AG08396 (cell line): ENCODE measurements at regions not wholly inside any gene's neighbourhood (a gene's known extent, or its start where the extent isn't known, plus 50 kb on each side); places are given as distances from the start of the nearest gene placed in this dataset.
A peak's percentile ranks its signal among the peaks of the same experiment; 100 is the strongest.
"Not testable (repeated sequence)": the region's sequence is repeated elsewhere in the genome, so short reads cannot be mapped to it uniquely, and the experiment has no call there.

ENCODE experiments used
- DNase-seq: peaks from one replicate; pipeline ENCODE4 v3.0.0; 2012; ENCODE audit warnings: low spot score, mixed read lengths

DNA sequence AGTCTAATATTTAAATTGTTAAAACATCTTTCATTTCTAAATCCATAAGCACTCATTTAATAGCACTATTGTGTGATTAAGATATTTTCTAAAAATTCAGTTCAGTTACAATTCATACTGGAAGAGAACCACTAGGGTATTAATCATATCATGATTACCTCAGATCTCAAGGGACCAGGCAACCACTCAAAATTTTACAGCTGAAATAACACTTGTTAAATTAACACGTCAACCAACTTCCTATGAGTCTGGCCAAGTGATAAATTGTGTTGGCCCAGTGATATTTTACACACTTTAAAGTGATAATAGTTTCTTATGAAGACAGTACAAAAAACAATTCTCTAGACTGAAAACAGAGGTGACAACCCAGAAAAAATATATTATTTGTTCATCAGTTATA, 869.0 kb upstream of the ADGRB3 start:
- DNase-seq: no peak

DNA sequence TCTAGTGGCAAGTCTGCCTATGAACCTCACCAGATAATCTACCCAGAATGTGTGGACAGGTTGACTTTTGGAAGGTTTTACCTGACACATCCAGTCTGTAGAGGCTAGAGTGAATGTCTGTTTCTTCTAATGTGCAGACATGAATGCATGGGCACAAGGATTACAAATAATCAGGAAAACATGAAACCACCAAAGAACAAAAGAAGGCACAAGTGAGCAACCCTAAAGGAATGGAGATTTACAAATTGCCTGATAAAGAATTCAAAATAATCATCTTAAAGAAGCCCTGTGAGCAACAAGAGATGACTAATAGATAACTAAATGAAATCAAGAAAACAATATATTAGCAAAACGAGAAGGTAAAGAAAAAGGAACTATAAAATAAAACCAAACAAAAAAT, 876.1 kb upstream of the ADGRB3 start:
- DNase-seq: no peak

DNA sequence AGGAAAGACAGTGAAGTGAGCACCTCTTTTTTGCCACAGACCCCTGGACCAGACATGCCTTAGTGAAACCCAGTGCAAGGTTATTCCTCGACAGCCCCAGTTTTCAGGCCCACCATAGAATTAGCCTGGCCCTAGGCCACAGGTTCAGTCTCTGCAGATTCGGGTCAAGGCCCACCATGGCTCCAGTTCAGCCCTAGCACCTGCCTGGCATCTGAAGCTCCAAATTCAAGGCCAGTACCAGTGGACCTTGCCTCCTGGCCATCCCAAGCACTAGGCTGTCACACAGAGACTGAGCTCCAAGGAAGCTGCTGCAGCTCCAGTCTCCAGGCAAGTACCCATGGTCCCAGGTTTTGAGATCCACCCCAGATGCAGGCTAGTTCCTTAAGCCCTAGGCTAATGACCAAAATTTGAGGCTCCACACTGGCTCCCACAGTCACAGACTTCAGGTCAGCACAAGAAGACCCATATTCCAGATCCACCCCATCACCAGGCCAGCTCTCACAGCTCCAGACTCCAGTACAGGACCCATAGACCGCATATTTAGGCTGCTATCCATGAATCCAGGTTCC, 877.5 kb upstream of the ADGRB3 start:
- DNase-seq: no peak

DNA sequence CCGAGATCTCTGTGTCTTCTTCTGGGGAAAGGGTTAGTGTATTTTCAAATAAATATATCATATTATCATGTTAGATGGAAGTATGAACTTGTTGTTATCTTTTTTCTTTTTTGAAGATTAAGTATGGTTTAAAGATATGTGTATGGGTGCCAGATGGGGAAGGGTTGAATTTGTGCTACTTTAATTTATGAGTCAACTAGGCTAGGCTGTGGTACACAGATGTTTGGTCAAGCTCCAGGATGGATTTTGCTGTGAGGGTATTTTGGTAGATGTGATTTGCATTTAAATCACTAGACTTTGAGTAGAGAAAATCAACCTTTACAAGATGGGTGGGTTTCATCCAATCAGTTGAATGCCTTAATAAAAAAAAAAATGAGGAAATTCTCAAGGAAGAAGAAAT, 886.6 kb upstream of the ADGRB3 start:
- DNase-seq: no peak

DNA sequence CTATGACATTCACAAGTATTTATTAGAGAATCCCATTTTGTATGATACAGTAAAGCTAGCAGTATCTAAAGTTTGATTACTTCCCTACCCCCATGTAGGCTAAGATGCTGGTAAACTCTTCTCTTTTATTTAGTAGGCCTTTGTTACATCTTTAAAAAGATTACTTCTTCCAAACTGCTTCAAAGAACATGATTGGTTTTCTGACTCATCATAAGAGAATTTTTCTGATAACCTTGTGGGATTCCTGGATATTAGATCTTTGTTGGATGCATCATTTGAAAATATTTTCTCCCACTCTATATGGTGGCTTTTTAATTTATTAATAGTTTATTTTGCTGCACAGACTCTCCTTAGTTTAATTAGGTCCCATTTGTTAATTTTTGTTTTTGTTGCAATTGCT, 898.3 kb upstream of the ADGRB3 start:
- no peak for DNase-seq

DNA sequence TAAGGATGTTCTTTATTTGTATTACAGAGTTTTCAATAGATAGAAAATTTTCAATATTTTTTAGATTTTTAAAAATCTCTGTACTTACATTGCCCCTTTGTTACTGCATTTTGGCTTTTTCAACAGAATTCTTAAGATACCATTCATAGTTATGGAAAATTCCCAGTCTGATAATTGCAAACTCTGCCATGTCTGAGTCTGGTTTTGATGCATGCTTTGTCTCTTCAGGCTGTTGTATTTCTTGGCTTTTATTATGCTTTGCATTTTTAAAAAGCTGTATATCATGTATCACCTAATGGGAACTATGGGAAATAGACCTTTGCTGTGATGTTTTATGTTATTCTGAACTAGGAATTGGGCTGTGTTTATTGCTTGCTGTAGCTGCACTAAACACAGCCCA, 898.9 kb upstream of the ADGRB3 start:
- DNase-seq: no peak

DNA sequence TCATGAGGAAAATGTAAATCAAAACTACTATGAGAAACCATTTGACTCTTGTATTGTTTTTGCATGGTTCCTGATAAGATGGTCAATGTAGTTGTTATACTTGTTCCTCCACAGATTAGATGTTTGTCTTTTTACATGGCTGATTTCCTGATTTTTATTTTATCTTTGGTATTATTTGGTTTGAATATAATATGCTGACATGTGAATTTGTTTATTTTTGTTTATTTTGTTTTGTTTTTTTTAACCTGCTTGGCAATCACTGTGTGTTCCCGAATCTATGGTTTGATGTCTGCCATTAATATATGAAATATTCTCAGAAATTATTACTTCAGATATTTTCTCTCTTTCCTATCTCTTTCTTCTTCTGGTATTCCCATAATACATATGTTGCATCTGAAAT, 899.5 kb upstream of the ADGRB3 start:
- no peak for DNase-seq

DNA sequence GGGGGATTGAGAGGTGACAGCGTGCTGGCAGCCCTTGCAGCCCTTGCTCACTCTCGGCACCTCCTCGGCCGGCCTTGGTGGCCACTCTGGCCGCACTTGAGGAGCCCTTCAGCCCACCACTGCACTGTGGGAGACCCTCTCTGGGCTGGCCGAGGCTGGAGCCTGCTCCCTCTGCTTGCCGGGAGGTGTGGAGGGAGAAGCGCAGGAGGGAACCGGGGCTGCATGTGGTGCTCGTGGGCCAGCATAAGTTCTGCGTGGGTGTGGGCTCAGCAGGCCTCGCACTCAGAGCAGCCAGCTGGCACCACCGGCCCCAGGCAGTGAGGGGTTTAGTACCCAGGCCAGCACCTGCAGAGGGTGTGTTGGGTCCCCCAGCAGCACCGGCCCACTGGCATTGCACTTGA, 912.2 kb upstream of the ADGRB3 start:
- no peak for DNase-seq

DNA sequence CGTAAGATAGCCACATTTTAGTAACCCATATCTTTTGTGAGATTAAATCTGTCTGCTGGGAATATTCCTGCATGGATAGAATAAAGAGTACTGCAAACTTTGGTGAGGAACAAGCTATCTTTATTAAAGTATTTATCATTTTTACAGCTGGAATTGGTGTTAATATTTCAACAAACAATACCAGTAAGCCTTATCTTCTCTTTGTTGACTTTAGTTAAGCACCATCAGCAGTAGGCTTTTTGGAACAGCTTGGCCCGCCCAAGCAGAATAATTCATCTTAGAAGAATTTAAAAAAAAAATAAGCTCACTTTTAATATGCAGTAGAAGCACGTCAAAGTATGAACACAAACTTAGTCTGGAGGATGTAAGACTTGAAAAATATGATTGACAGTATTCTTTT, 917.8 kb upstream of the ADGRB3 start:
- no peak for DNase-seq

DNA sequence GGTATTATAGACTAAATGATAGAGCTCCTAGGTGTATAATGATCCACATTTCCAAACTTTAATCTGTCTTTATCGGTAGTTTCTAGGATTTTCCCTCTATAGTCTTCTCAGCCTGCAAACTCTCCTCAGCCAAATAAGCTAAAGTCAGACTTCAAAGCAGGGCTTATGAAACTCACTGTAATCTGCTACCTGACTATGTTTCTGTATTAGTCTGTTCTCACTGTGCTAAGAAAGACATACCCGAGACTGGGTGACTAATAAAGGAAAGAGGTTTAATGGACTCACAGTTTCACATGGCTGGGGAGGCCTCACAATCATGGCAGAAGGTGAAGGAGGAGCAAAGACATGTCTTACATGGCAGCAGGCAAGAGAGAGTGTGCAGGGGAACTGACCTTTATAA, 928.7 kb upstream of the ADGRB3 start:
- DNase-seq: no peak

DNA sequence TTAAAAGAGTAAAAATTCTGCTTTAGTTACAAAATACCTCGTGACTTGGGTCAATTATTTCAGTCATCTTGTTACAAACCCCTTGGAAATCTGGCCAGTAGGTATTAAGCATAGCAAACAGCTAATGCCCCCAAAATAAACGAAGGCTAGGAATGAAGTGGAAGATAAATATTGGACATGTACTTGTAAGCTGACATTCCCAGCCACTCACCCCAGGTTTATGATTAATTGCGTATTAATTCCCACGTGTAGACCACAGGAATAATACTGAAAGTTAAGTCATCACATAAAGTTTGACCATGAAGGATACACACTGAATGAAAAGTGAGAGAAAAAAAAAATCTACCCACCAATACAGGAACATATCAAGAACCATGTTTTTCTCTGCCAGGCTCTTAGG, 936.5 kb upstream of the ADGRB3 start:
- DNase-seq: no peak

DNA sequence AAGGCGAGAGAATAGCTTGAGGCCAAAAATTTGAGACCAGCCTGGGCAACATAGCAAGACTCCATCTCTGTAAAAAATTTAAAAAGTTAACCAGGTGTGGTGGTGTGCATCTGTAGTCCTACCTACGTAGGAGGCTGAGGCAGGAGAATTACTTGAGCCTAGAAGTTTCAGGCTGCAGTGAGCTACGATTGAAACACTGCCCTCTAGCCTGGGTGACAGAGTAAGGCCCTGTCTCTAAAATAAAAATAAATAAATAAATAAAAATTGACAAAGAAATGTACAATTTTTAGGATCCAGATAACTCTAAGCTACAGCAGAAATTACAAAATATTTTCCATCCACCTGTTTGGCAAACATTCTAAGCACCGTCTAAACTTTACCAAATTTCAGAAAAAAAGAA, 941.0 kb upstream of the ADGRB3 start:
- no peak for DNase-seq

DNA sequence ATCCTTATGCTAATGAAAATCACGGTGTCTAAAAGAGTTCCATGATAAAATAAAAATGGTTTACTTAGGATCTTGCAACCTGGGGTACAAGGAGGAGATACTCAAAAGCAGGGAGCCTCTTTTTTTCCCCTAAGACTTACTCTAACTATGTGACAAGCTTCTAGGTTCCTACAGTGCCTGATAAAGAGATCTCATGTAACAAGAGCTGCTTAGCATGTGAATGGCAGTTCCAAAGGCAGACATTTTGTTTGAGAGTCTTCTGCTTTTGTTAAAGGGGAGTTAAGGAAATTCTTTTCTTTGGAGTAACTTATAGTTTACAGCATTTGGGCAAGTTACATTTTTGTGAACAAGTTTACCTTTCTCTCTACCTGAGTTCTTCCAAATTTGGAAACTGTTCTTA, 945.8 kb upstream of the ADGRB3 start:
- DNase-seq: no peak

DNA sequence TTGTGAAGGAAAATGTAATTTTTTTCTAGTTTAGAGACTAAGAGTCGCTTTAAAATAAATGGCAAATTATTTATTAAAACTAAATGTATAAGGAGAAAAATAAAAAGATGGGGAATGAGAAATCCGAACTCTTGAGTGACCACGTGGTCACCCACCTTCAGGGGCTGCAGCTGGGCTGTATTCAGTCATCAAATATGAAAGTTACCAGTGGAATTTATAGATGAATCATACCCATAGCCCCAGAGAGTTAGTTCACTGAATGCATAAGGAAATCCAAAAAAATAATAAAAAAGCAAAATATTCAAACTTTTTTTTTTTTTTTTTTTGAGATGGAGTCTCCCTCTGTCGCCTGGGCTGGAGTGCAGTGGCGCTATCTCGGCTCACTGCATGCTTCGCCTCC, 947.7 kb upstream of the ADGRB3 start:
- DNase-seq: no peak

DNA sequence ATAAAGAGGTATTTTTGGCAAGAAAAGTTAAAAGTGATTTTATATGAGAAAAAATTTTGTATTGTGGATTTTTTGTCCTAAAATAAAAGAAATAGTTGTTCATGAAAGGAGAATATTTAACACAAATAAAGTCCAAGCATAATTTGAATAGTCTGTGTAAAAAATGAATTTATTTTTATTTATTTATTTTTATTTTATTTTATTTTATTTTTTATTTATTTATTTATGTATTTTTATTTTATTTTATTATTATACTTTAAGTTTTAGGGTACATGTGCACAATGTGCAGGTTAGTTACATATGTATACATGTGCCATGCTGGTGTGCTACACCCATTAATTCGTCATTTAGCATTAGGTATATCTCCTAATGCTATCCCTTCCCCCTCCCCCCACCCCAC, 948.9 kb upstream of the ADGRB3 start:
- DNase-seq: not testable (repeated sequence)

DNA sequence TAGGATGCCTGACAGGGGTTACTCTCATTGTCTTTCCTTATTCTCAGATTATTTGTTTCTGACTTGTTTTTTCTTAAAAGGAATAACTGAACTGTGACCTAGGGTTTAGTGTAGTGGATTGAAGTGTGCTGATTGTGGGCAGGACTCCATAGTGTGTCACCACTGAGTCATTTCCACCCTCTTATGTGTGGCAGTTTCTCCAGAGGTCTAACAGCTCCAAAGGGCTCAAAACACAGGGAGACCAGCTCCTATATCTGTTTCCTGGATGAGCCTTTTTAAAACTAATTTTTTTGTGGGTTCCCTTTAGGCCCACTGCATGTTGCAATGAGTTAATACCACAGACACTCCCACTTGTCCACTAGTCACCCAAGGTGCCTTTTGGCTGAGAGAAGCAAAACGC, 951.1 kb upstream of the ADGRB3 start:
- DNase-seq: peak; percentile 5

DNA sequence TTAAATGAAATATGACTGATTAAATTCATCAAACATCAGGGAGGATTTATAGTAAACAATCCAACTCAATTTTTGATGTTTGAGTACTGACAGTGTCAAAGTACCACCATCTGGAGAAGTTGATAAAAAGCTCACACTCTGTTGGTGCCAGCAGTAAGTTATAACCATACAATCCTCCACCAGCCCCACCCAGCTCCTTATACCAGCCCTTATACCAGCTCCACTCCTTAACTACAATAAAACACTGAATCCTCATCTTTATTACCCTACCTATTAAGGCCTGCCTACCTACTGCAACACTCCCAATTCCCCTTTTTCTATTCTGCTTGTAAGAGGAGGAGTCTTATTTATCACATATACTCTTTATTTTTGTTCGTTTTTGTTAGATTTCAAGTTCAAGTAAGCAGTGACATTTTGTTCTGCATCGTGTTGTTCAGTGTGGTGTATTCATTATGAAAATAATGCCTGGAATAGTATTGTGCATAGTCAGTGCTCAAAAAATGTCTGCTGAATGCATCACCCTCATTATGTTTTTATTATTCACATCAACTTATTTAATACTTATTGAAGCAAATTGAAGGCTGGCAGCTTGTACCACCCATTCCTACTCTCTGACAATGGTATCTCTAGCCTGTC, 954.7 kb upstream of the ADGRB3 start:
- DNase-seq: peak; percentile 7

DNA sequence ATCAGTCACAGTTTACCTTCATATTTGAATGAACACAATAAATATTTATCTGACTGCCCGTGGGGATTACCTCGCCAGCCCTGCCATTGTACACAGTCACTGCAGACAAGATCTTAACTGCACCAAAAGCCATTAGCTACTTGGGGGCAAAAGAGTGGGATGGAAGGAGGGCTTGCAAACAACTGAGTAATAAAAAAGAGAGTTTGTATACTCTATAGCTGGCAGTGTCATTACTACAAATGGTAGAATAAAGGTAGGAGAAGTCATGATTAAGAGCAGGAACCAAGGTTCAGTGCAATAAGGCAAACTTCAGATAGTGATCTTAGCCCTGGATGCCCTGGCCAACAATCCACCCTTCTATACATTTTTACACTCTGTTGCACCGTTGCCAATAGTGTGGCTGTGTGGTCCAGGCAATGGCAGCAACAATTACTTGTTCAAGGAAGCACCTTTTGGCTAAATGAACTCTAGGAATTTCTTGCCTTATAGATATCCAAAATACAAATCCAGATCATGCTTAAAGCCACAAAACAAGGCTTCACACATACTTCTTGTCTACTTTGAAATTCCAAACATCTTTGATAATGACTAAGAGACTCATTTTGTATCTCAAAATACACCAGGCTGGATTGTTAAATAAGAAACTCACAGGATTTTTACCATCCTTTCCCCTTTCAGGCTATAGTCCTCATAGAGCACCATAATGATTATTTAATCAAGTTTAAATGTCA, 955.4 kb upstream of the ADGRB3 start:
- DNase-seq: no peak

DNA sequence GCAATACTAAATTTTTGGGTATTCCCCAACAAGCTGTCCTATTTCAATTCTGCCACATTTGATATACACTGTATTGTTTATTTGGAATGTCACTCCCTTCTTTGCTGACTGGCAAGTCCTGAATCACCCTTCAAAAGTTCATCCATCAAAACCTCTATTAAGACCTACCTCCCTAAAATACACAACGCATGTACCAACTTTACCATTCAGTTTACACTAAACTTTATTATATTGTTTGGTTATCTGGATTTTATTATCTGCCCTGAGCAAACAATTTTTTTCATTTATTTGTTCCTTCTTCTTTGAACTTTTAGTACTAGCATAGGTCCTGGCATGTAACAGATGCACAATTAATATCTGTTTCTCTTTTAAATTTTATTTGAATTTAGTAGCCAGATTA, 958.2 kb upstream of the ADGRB3 start:
- DNase-seq: no peak

DNA sequence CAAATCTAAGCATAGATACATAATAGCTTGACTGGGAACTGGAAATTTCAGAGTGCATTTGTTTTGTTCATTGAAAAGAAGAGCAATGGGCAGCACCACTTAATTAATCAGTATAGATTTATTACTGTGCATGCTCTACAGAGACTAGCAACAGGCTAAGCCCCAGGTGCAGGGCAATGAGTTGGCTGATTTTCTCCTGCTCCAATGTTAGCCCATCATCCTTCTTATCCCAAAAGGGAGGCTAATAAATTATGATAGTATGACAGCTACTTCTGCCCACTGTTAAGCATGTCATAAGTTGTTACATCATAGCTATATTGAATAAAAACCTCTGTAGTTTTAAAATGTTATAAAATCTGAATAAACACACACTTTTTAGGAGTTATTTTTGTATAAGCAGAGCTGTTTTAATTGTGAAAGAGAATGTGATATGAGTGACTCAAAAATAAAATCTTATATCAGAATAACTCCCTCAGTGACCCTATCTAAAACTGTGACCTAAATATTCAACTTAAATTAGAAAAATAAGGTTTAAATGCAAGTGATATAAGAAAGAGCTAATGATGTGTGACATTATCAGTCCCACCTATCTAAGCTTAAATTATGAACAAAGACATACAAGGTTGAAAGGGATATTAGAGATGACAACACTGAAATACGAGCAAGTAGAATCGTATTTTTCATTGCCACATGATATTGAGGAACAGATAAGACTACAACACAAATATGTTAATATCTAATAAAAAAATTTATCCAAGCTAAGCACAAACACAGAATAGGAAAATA, 967.3 kb upstream of the ADGRB3 start:
- DNase-seq: no peak

DNA sequence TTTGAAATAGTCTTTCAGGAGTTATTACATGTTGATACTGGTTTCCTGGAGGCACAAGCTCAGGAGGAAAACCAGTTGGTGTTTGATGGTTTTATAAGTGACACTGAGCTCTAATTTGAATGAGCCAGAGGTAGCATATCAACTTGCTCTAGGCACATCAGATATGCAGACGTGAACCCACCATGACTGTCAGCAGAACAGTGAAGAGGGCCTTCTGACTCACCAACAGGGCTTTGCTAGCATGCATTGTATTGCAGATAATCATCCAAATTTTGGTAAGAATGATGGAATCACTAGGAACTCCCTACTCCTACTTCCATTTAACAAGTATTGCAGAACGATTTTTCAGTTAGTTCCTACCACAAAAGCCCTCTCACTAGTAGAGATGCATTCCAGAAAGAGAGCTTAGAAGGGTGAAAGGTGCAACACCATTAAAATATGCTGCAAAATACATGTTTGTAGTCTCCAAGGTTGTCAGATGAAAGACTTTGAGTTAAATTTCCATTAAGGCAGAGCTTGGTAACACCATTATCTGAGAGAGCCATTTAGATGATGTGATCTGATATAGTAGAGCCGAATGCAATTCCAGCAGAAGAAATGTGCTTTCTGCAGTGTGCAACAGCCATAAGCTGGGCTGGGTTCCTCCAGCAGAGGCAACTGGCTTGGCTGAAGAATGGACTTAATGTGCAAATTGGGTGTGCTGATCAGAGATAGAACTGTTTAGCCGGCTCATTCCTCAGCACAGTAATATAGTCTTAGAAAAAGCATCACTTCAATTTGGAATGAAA, 968.7 kb upstream of the ADGRB3 start:
- no peak for DNase-seq

DNA sequence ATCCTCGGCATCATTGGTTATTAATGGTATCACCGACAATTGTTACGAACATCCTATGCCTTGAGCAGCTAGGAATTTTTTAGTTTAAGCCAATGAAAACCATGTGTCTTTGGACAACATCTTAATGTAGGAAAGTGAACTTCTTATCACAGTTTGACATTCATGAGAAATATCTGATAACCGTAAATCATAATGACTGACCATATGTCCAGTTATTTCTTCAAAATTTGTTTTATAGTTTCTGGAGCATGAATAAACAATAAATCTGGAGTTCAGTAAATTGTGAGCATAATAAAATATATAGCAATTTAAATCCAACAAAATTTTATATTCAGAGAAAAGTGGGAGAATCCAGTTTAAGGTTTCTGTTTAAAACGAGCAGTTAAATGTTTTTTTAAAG, 970.1 kb upstream of the ADGRB3 start:
- DNase-seq: no peak
